Effector memory CD8-positive, alpha-beta T cell (primary cell): ENCODE measurements at regions not wholly inside any gene's neighbourhood (a gene's known extent, or its start where the extent isn't known, plus 50 kb on each side); places are given as distances from the start of the nearest gene placed in this dataset.

Experiments used
- ATAC-seq: fragments of 150-1000 bp; cut with Tn5 transposase; replicated peaks from 2 replicates; pipeline ENCODE4 v1.10.0; 2021; ENCODE audit warnings: mild to moderate bottlenecking, moderate library complexity
- DNase-seq, 3 experiments: peaks; one replicate each; pipeline ENCODE4 v3.0.0; 2021
- H3K27ac Mint-ChIP-seq, 2 donors: one replicate each; pipeline ENCODE4 v1.8.0; 2022; ENCODE audit warnings: mild to moderate bottlenecking in 2 of 2, mixed read lengths in 2 of 2, moderate library complexity in 2 of 2
- H3K27me3 Mint-ChIP-seq, 2 donors: one replicate each; pipeline ENCODE4 v1.8.0; 2022; ENCODE audit warnings: mixed read lengths in 2 of 2
- H3K36me3 Mint-ChIP-seq: one replicate; pipeline ENCODE4 v1.8.0; 2022; ENCODE audit warnings: mild to moderate bottlenecking, moderate library complexity, mixed read lengths; ENCODE audit not compliant: insufficient read depth
- H3K4me1 Mint-ChIP-seq, 2 donors: one replicate each; pipeline ENCODE4 v1.8.0; 2022; ENCODE audit warnings: low read depth in 2 of 2, mixed read lengths in 2 of 2
- H3K4me3 Mint-ChIP-seq, 2 donors: one replicate each; pipeline ENCODE4 v1.8.0; 2022; ENCODE audit warnings: mild to moderate bottlenecking in 2 of 2, mixed read lengths in 2 of 2, moderate library complexity in 2 of 2
- H3K9me3 Mint-ChIP-seq, 2 donors: one replicate each; pipeline ENCODE4 v1.8.0; 2022; ENCODE audit warnings: mixed read lengths in 2 of 2

GRCh38 chr6:145538989-145539388 is 196.3 kb downstream of the EPM2A start:
- Mint-ChIP-seq H3K27me3 (peaks cover 9 to 10% of the 10 kb centered on the region in 2 donors), H3K9me3 (no peaks in the 10 kb centered on the region), H3K27ac (no peak overlapping the region), H3K36me3 (no peaks in the 10 kb centered on the region), H3K4me1 (no peaks in the 10 kb centered on the region), H3K4me3 (no peak overlapping the region)
- no peak for DNase-seq
- ATAC-seq, result no peak

- no peak overlapping the region for H3K27ac Mint-ChIP-seq
- peaks cover 9 to 10% of the 10 kb centered on the region in 2 donors for H3K27me3 Mint-ChIP-seq
- ATAC-seq (no peak), DNase-seq (no peak)
- no peak overlapping the region for H3K4me3 Mint-ChIP-seq
- no peaks in the 10 kb centered on the region for H3K4me1 Mint-ChIP-seq
- no peaks in the 10 kb centered on the region for H3K9me3 Mint-ChIP-seq
- H3K36me3 Mint-ChIP-seq, result no peaks in the 10 kb centered on the region
These were observed 195.5 kb downstream of the EPM2A start for GRCh38 chr6:145539831-145540230.

GRCh38 chr6:145540741-145541140 is 194.6 kb downstream of the EPM2A start:
- Mint-ChIP-seq H3K4me1 (no peaks in the 10 kb centered on the region), H3K27ac (no peak overlapping the region), H3K27me3 (peaks cover 9 to 10% of the 10 kb centered on the region in 2 donors), H3K9me3 (peaks cover 0 to 2% of the 10 kb centered on the region in 2 donors), H3K36me3 (no peaks in the 10 kb centered on the region), H3K4me3 (no peak overlapping the region)
- DNase-seq (no peak), ATAC-seq (no peak)

- ATAC-seq (no peak), DNase-seq (no peak)
- Mint-ChIP-seq H3K27ac (no peak overlapping the region), H3K9me3 (peaks cover 0 to 4% of the 10 kb centered on the region in 2 donors), H3K4me3 (no peak overlapping the region), H3K36me3 (no peaks in the 10 kb centered on the region), H3K4me1 (no peaks in the 10 kb centered on the region), H3K27me3 (peaks cover 10 to 16% of the 10 kb centered on the region in 2 donors)
These were observed 191.3 kb downstream of the EPM2A start for GRCh38 chr6:145544041-145544440.

GRCh38 chr6:145544514-145544913 is 190.8 kb downstream of the EPM2A start:
- peaks cover 0 to 4% of the 10 kb centered on the region in 2 donors for H3K9me3 Mint-ChIP-seq
- ATAC-seq (no peak), DNase-seq (no peak)
- H3K36me3 Mint-ChIP-seq, result no peaks in the 10 kb centered on the region
- no peaks in the 10 kb centered on the region for H3K4me1 Mint-ChIP-seq
- no peak overlapping the region for H3K27ac Mint-ChIP-seq
- no peak overlapping the region for H3K4me3 Mint-ChIP-seq
- H3K27me3 Mint-ChIP-seq, result peaks cover 10 to 16% of the 10 kb centered on the region in 2 donors

- ATAC-seq (no peak), DNase-seq (no peak)
- Mint-ChIP-seq H3K4me3 (no peak overlapping the region), H3K36me3 (no peaks in the 10 kb centered on the region), H3K27ac (no peak overlapping the region), H3K9me3 (peaks cover 0 to 4% of the 10 kb centered on the region in 2 donors), H3K27me3 (peaks cover 0 to 6% of the 10 kb centered on the region in 2 donors), H3K4me1 (no peaks in the 10 kb centered on the region)
These were observed 189.1 kb downstream of the EPM2A start for GRCh38 chr6:145546265-145546664.

- no peaks in the 10 kb centered on the region for H3K36me3 Mint-ChIP-seq
- H3K4me1 Mint-ChIP-seq, result no peaks in the 10 kb centered on the region
- peaks cover 0 to 6% of the 10 kb centered on the region in 2 donors for H3K27me3 Mint-ChIP-seq
- H3K9me3 Mint-ChIP-seq, result peaks cover 0 to 4% of the 10 kb centered on the region in 2 donors
- ATAC-seq, result no peak
- H3K4me3 Mint-ChIP-seq, result no peak overlapping the region
- no peak for DNase-seq
- no peak overlapping the region for H3K27ac Mint-ChIP-seq
These were observed 187.6 kb downstream of the EPM2A start for GRCh38 chr6:145547594-145548335.

- DNase-seq (no peak), ATAC-seq (no peak)
- H3K36me3 Mint-ChIP-seq, result no peaks in the 10 kb centered on the region
- no peak overlapping the region for H3K27ac Mint-ChIP-seq
- H3K9me3 Mint-ChIP-seq, result peaks cover 0 to 6% of the 10 kb centered on the region in 2 donors
- peaks cover 0 to 12% of the 10 kb centered on the region in 2 donors for H3K27me3 Mint-ChIP-seq
- H3K4me3 Mint-ChIP-seq, result no peak overlapping the region
- H3K4me1 Mint-ChIP-seq, result no peaks in the 10 kb centered on the region
These were observed 186.2 kb downstream of the EPM2A start for GRCh38 chr6:145548933-145549648.

- Mint-ChIP-seq H3K27me3 (peaks cover 0 to 12% of the 10 kb centered on the region in 2 donors), H3K9me3 (peaks cover 0 to 4% of the 10 kb centered on the region in 2 donors), H3K36me3 (no peaks in the 10 kb centered on the region), H3K4me3 (no peak overlapping the region), H3K4me1 (no peaks in the 10 kb centered on the region), H3K27ac (no peak overlapping the region)
- ATAC-seq (no peak), DNase-seq (no peak)
These were observed 184.2 kb downstream of the EPM2A start for GRCh38 chr6:145551164-145551563.

GRCh38 chr6:145555084-145555483 is 180.2 kb downstream of the EPM2A start:
- no peaks in the 10 kb centered on the region for H3K4me1 Mint-ChIP-seq
- H3K36me3 Mint-ChIP-seq, result no peaks in the 10 kb centered on the region
- peaks cover 0 to 2% of the 10 kb centered on the region in 2 donors for H3K9me3 Mint-ChIP-seq
- H3K27ac Mint-ChIP-seq, result no peak overlapping the region
- no peak overlapping the region for H3K4me3 Mint-ChIP-seq
- ATAC-seq (no peak), DNase-seq (no peak)
- peaks cover 0 to 11% of the 10 kb centered on the region in 2 donors for H3K27me3 Mint-ChIP-seq

GRCh38 chr6:145557474-145557873 is 177.8 kb downstream of the EPM2A start:
- DNase-seq, result no peak
- Mint-ChIP-seq H3K27ac (no peak overlapping the region), H3K9me3 (peaks cover 0 to 2% of the 10 kb centered on the region in 2 donors), H3K27me3 (peaks cover 0 to 11% of the 10 kb centered on the region in 2 donors), H3K4me3 (no peak overlapping the region), H3K4me1 (no peaks in the 10 kb centered on the region), H3K36me3 (no peaks in the 10 kb centered on the region)
- no peak for ATAC-seq

GRCh38 chr6:145559836-145560235 is 175.5 kb downstream of the EPM2A start:
- H3K4me1 Mint-ChIP-seq, result no peaks in the 10 kb centered on the region
- H3K4me3 Mint-ChIP-seq, result no peak overlapping the region
- no peak for ATAC-seq
- H3K9me3 Mint-ChIP-seq, result no peaks in the 10 kb centered on the region
- peaks cover 6% of the 10 kb centered on the region in 2 donors for H3K27me3 Mint-ChIP-seq
- H3K36me3 Mint-ChIP-seq, result no peaks in the 10 kb centered on the region
- H3K27ac Mint-ChIP-seq, result no peak overlapping the region
- DNase-seq, result no peak

GRCh38 chr6:145561095-145562072 is 173.9 kb downstream of the EPM2A start:
- DNase-seq, result no peak
- Mint-ChIP-seq H3K27ac (no peak overlapping the region), H3K27me3 (peaks cover 6% of the 10 kb centered on the region in 2 donors), H3K4me3 (no peak overlapping the region), H3K36me3 (no peaks in the 10 kb centered on the region), H3K4me1 (no peaks in the 10 kb centered on the region), H3K9me3 (no peaks in the 10 kb centered on the region)
- no peak for ATAC-seq
